GM12878 (cell line): ENCODE measurements at regions not wholly inside any gene's neighbourhood (a gene's known extent, or its start where the extent isn't known, plus 50 kb on each side); places are given as distances from the start of the nearest gene placed in this dataset.

ENCODE experiments used
- ATAC-seq: fragments of 200-7000 bp; cut with Tn5 transposase; 3 replicates; pipeline ENCODE4 v1.9.1; 2020; ENCODE audit warnings: mild to moderate bottlenecking, moderate library complexity
- BruUV-seq: library from RNA; stranded (reverse); fragments of 400-500 nt; replicated peaks from 2 replicates; lab custom pipeline; 2021; lab: Mats Ljungman, UMichigan
- CTCF ChIA-PET: fragments of 300-600 bp; sonication (Branson Sonifier 250); formaldehyde crosslinking; extraction: SDS; loops from one replicate; lab custom pipeline; 2021; ENCODE audit warnings: inconsistent platforms; lab: Yijun Ruan, JAX
- POLR2A ChIA-PET: fragments of 350-600 bp; formaldehyde crosslinking; extraction: SDS; loops from one replicate; lab custom pipeline; 2021; ENCODE audit warnings: inconsistent platforms; lab: Charles Lee
- RAD21 ChIA-PET: fragments of 300-600 bp; sonication (Branson Sonifier 250); formaldehyde crosslinking; loops from one replicate; lab custom pipeline; 2023; ENCODE audit warnings: antibody characterized with exemption; ENCODE audit not compliant: unreplicated experiment; lab: Charles Lee
- SMC1A ChIA-PET: fragments of 300-600 bp; sonication (Branson Sonifier 250); formaldehyde crosslinking; loops from one replicate; lab custom pipeline; 2023; ENCODE audit not compliant: unreplicated experiment, uncharacterized antibody; lab: Charles Lee
- DNase-seq: peaks from one replicate; pipeline ENCODE4 v3.0.0-alpha.2; 2011; ENCODE audit warnings: low read depth, low spot score
- FAIRE-seq: peaks from 3 replicates; lab custom pipeline; 2011; peaks lifted over from hg19 to GRCh38; lab: Jason Lieb, UNC
- H2AFZ ChIP-seq: 2 replicates; pipeline ENCODE4 v1.6.0; 2011; ENCODE audit warnings: low read depth, low read length, control low read depth; ENCODE audit not compliant: control insufficient read depth
- H3K27ac ChIP-seq: 2 replicates; pipeline ENCODE4 v1.5.1; 2011; ENCODE audit warnings: control low read depth; ENCODE audit not compliant: control insufficient read depth, insufficient read depth
- H3K27me3 ChIP-seq, 2 experiments: replicated peaks in 1 of 2; 2 replicates each; pipeline versions ENCODE4 v1.6.0 to v1.6.1; 2011; ENCODE audit warnings: low read length in 1 of 2; ENCODE audit not compliant: control insufficient read depth in 2 of 2, insufficient read depth in 2 of 2
- H3K36me3 ChIP-seq, 2 experiments: 2 replicates each; pipeline ENCODE4 v1.5.1; 2011; ENCODE audit warnings: low read length in 1 of 2; ENCODE audit not compliant: control insufficient read depth in 2 of 2, insufficient read depth in 2 of 2
- H3K4me1 ChIP-seq: 2 replicates; pipeline ENCODE4 v1.6.1; 2011; ENCODE audit warnings: mild to moderate bottlenecking, low read length, moderate library complexity, mixed read lengths; ENCODE audit not compliant: control insufficient read depth, insufficient read depth
- H3K4me2 ChIP-seq: 2 replicates; pipeline ENCODE4 v1.6.0; 2011; ENCODE audit warnings: control low read depth; ENCODE audit not compliant: control insufficient read depth, insufficient read depth
- H3K4me3 ChIP-seq: fragments of 200-600 bp; sonication (generic); 2 replicates; pipeline ENCODE4 v1.5.1; 2016
- H3K79me2 ChIP-seq: 2 replicates; pipeline ENCODE4 v1.6.0; 2011; ENCODE audit warnings: low read length; ENCODE audit not compliant: control insufficient read depth, insufficient read depth
- H3K9ac ChIP-seq: 2 replicates; pipeline ENCODE4 v1.8.0; 2011; ENCODE audit warnings: low read length, control low read depth, mixed read lengths; ENCODE audit not compliant: control insufficient read depth, insufficient read depth
- H3K9me3 ChIP-seq: replicated peaks from 3 replicates; pipeline ENCODE4 v1.5.1; 2011; ENCODE audit warnings: mild to moderate bottlenecking, low read length; ENCODE audit not compliant: control insufficient read depth, insufficient read depth
- H4K20me1 ChIP-seq: 2 replicates; pipeline ENCODE4 v1.6.0; 2011; ENCODE audit not compliant: control insufficient read depth, insufficient read depth
- CHD2 ChIP-seq: IDR thresholded peaks from 2 replicates; pipeline ENCODE4 v1.6.1; 2011; ENCODE audit warnings: low read depth, low read length, improper control_type of control experiment, borderline replicate concordance
- MAX ChIP-seq: IDR thresholded peaks from 2 replicates; pipeline ENCODE4 v1.6.1; 2012; ENCODE audit warnings: low read depth, low read length, improper control_type of control experiment
- MTA3 ChIP-seq: IDR thresholded peaks from 2 replicates; pipeline ENCODE4 v1.6.1; 2012; ENCODE audit warnings: low read length, inconsistent platforms, borderline replicate concordance
- NFXL1 ChIP-seq: fragments of 450-650 bp; IDR thresholded peaks from 2 replicates; pipeline ENCODE4 v1.6.1; 2017; ENCODE audit warnings: antibody characterized with exemption, mild to moderate bottlenecking, borderline replicate concordance
- POLR2A ChIP-seq: IDR thresholded peaks from 2 replicates; pipeline ENCODE4 v1.6.1; 2011; ENCODE audit warnings: low read depth, mild to moderate bottlenecking, low read length
- PRDM15 ChIP-seq: fragments of 450-650 bp; formaldehyde crosslinking; IDR thresholded peaks from 2 replicates; pipeline ENCODE4 v1.4.0; 2020; ENCODE audit warnings: mild to moderate bottlenecking, moderate library complexity
- RAD51 ChIP-seq: fragments of 450-650 bp; IDR thresholded peaks from 2 replicates; pipeline ENCODE4 v1.6.1; 2016; ENCODE audit warnings: moderate library complexity, mild to moderate bottlenecking, inconsistent platforms
- SP1 ChIP-seq: IDR thresholded peaks from one replicate; pipeline ENCODE4 v1.6.1; 2011; ENCODE audit warnings: low read depth, low read length
- TBL1XR1 ChIP-seq: IDR thresholded peaks from 2 replicates; pipeline ENCODE4 v1.6.1; 2012; ENCODE audit warnings: low read depth, low read length, improper control_type of control experiment
- ZBTB11 ChIP-seq: fragments of 450-650 bp; formaldehyde crosslinking; IDR thresholded peaks from 2 replicates; pipeline ENCODE4 v1.5.0; 2022; ENCODE audit warnings: mild to moderate bottlenecking, missing genetic modification characterization
- ZNF274 ChIP-seq: IDR thresholded peaks from one replicate; pipeline ENCODE4 v1.8.0; 2011; ENCODE audit not compliant: insufficient read length, insufficient read depth
- WGBS: methylation state at CpG from one replicate; pipeline ENCODE4 v1.1.6; 2016; ENCODE audit warnings: low lambda C conversion rate; ENCODE audit not compliant: insufficient replicate concordance, insufficient coverage; ENCODE audit errors: missing lambda C conversion rate; 5-methylcytosine and 5-hydroxymethylcytosine counted together
- in situ Hi-C: fragments of 300-500 bp; cut with MboI; formaldehyde crosslinking; loops from 9 replicates; pipeline ENCODE4 v1.14.3; 2018; ENCODE audit warnings: mixed read lengths
- intact Hi-C: fragments of 100-400 bp; cut with micrococcal nuclease; formaldehyde crosslinking; loops from one replicate; pipeline ENCODE4 v1.14.2; 2022; ENCODE audit not compliant: unreplicated experiment
- TF ChIP-seq, protein P1 (sequence below): IDR thresholded peaks from 2 replicates; pipeline ENCODE4 v1.6.1; 2011; ENCODE audit warnings: mild to moderate bottlenecking, low read depth, low read length, moderate library complexity; ENCODE audit not compliant: insufficient replicate concordance

DNA sequence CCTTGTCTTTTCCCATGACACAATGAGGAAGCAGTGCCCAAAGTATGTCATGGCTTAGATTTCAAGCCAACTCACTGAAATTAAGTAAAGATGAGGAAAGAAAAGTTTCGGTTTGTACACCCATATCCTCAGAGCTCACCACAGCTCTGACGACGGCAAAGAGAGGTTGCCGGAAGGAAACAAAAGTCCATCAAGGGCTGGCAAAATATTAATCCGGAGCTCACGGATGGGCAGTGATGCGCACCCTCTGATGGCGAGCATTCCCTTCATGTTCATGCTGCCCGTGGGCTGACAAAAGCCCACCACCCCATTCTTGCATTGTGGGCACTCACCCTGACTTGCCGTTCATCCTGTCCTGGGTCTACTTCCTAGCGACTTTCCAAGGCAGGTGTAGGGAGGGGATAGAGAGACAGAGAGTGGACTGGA lies 103.1 kb downstream of the SOX9 start:
- Histone ChIP-seq H3K9me3 (no peaks in the 10 kb centered on the region; the same call in 2 of the 3 replicates), H3K4me2 (no peak overlapping the region), H3K4me3 (no peak overlapping the region), H3K79me2 (no peaks in the 10 kb centered on the region), H2AFZ (no peak overlapping the region), H4K20me1 (no peaks in the 10 kb centered on the region), H3K27ac (no peak overlapping the region), H3K9ac (no peak overlapping the region), H3K4me1 (no peaks in the 10 kb centered on the region), H3K36me3 (no peaks in the 10 kb centered on the region), H3K27me3 (peaks cover 4 to 5% of the 10 kb centered on the region in 2 experiments)
- WGBS = 56% methylated on average over 11 of the region's 11 CpGs
- FAIRE-seq = no peak
- SMC1A ChIA-PET = interaction anchor here (0.7 kb wide), 1 partner anchor 12 kb away, joined by 3 read pairs; no protein-coding TSS in a partner anchor
- in situ Hi-C loops (no loop called here), intact Hi-C loops (no loop called here)
- CTCF ChIA-PET = no interaction called here
- POLR2A ChIA-PET = no interaction called here
- ATAC-seq = no peak
- TF ChIP-seq RAD51 (no peak), MAX (no peak), TBL1XR1 (no peak), POLR2A (no peak), NFXL1 (no peak), SP1 (no peak), PRDM15 (CRISPR knock-in tag) (no peak), CHD2 (no peak), ZNF274 (no peak), MTA3 (no peak), ZBTB11 (CRISPR knock-in tag) (no peak)
- TF ChIP-seq, protein P1, sequence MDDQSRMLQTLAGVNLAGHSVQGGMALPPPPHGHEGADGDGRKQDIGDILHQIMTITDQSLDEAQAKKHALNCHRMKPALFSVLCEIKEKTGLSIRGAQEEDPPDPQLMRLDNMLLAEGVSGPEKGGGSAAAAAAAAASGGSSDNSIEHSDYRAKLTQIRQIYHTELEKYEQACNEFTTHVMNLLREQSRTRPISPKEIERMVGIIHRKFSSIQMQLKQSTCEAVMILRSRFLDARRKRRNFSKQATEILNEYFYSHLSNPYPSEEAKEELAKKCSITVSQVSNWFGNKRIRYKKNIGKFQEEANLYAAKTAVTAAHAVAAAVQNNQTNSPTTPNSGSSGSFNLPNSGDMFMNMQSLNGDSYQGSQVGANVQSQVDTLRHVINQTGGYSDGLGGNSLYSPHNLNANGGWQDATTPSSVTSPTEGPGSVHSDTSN = no peak
- BruUV-seq = no TSS peak
- RAD21 ChIA-PET = no interaction called here
- DNase-seq = no peak
